ENCODE measurements at regions not wholly inside any gene's neighbourhood (a gene's known extent, or its start where the extent isn't known, plus 50 kb on each side); places are given as distances from the start of the nearest gene placed in this dataset.
A peak's percentile ranks its signal among the peaks of the same experiment; 100 is the strongest.

DNA sequence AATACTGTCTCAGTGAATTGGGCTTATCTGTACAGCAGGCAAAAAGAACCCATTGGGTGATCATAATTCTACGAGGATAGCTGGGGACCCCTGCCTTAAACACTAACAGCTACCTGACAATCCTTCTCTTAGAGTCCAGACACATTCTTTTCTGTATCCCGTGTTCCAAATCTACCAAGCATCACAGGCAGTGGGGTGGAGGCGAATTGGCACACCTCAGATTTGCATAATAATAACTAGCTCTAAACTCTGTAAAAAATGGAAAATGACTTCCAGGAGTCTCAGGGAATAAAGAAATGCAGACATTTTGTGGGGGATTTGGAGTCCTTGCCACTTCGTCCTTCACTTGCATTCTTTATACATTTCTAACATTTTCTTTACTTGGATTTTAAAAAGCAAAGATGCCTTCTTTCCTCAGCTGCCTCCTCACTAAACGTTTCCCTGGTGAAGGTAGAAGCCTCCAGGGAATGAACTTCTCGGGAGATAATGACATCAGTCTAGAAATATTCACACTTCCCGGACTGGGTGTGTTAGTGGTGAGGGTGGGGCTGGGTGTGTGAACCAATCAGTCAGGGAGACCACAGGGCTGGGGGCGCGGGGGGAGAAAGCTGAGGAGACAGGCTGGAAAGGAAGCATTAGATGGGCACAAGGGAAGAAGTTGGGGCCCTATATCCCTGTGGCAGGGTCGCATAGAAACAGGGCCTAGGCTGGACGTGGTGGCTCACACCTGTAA lies 59.1 kb upstream of the BOD1L2 start:
- DNase-seq (no peak), ATAC-seq (peak; percentile 85)
- intact Hi-C loops (cut with DNase I, micrococcal nuclease) = no loop called here

DNA sequence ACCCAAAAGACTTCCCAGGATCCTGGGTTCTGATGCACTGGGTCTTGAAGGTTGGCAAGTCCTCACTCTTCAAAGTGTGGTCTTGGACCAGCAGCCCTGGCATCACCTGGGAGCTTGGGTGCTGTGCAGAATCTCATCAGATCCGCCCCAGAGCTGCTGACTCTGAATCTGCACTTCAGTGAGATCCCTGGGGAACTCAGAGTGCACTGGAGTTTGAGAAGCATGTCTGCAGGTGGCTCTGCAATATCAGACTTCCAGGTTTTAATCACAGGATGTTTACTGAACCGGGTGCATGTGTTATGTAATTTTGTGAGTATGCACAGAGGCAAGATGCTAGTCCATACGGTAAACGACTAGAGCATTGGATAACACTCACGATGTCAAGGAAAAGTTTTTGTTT lies 58.0 kb upstream of the BOD1L2 start:
- DNase-seq (no peak), ATAC-seq (no peak)
- intact Hi-C loops (cut with DNase I, micrococcal nuclease) = no loop called here

DNA sequence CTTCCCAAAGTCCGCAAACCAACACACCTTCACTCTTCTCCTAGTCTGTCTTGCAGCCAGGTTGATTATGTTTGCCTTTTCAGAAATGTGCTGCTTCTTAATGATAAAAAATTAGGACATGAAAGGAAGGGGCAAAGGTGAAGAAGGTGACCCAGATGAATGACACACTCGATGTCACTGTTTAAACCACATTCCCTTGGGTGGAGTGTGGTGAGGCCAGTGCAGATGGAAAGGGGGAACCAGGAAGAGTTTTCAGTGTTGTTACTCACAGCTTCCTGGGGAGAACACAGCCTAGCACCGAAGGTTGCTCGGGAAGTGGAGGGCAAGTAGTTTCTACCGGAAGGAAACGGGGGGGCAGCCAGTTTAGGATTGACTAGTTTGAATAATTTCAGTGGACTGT lies 57.2 kb upstream of the BOD1L2 start:
- intact Hi-C loops (cut with DNase I, micrococcal nuclease) = no loop called here
- DNase-seq (no peak), ATAC-seq (no peak)

DNA sequence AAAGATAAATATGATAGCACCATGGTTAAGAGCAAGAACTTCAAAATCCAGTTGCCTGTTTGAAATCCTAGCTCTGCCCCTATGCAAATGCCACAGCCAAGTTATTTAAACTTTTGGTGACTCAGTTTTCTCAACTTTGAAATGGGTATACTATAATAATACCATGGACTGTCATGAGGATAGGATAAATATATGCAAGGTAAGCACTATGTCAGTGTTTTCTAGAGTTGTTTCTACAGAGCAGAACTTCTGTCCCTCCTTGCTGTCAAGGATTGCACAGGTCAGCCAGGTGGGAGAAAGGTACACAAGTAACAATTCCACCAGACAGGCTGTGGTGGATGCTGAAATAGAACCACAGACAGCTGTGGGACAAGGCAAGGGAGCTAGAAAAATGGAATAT lies 55.7 kb upstream of the BOD1L2 start:
- intact Hi-C loops (cut with DNase I, micrococcal nuclease) = no loop called here
- DNase-seq = no peak
- no peak for ATAC-seq

DNA sequence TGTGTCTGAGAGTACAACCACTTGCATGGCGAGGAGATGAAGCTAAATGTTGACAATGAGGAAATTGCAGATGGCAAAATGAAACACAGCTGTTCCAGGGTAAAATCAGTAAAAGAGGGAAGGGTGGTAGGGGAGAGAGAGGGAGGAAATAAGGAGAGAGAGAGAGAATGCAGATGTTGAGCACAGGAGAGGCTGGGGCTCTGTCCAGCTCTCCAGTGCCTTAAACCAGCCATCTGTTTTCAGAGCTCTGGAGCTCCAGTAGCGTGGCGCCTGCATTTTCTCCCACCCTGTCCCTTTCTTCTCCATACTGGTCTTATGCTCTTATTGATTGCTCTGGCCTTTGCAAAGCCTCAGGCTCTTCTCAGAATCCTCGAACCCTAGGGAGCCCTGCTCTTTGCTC lies 52.7 kb upstream of the BOD1L2 start:
- intact Hi-C loops (cut with DNase I, micrococcal nuclease) = no loop called here

DNA sequence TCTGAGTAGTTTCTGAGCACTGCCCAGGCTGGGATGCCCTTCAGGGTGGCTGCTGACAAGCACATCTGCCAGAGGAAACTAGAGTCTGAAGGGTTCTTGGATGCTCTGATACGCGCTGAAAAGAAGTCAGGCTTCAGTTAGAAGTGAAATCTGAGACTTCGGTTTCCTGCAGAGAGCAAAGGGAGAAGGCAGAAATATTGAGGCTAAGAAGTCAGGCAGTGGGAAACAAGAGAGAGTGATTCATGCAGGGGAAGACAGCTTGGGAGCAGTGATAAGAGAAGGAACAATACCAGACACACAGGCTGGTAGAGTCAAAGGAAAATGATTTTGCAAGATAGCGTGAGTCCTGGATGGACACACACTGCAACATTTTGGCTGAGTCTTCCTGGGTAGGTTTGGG lies 51.0 kb upstream of the BOD1L2 start:
- intact Hi-C loops (cut with DNase I, micrococcal nuclease) = no loop called here
- ATAC-seq = no peak
- no peak for DNase-seq

More for the DNA sequence above, 52.7 kb upstream of the BOD1L2 start:
- ATAC-seq (no peak), DNase-seq (no peak)

All from left colon (tissue), 2 donors.